T-helper 2 cell (primary cell): ENCODE measurements at regions not wholly inside any gene's neighbourhood (a gene's known extent, or its start where the extent isn't known, plus 50 kb on each side); places are given as distances from the start of the nearest gene placed in this dataset.
"Not testable (repeated sequence)": the region's sequence is repeated elsewhere in the genome, so short reads cannot be mapped to it uniquely, and the experiment has no call there.

Source experiments
- DNase-seq, 5 experiments: peaks; one replicate each; pipeline versions ENCODE4 v3.0.0 to v3.0.0-alpha.2; 2012 to 2022

DNA sequence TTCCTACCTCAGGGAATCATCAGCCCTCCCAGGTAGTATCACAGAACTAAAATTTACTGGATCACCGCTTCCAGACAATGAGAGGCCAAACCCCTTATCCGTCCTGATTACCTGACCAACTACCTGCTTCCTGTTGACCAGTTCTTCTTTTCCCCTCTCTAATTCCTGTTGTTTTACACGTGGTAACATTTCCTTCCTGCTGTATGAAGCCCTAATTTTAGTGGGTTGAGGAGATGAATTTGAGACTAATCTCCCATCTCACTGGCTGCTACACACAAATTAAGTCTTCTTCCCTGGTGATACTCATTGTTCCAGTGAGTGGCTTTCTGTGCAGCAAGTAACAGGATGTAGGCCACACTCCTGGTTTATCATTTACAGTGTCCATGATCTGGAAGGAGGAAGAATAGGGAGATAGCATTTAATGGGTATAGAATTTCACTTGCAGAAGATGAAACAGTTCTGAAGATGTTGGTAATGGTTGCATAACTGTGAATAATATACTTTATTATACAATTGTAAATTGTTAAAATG lies 2112.9 kb downstream of the NCAM2 start:
- no peak for DNase-seq

- no peak for DNase-seq
Measured at GRCh38 chr21:23119491-23119890, 2121.3 kb downstream of the NCAM2 start.

DNA sequence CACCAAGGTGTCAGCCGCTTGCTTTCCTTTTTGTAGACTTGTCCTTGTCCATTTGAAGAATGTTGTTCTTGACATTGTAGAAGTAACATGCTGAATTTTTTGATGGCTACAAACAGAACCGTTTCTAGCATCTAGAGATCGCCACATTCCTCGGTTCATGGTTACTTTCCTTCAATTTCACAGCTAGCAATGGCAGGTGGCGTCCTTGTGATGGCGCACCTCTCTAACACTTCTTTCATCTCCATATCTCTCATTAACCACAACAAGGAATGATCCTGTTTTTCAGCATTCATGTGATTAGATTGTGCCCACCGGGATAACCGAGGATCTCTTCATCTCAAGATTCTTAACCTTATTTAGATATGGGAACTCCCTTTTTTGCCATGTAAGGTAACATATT lies 2129.8 kb downstream of the NCAM2 start:
- no peak for DNase-seq

GRCh38 chr21:23130308-23130707 lies 2132.1 kb downstream of the NCAM2 start:
- DNase-seq: no peak

DNA sequence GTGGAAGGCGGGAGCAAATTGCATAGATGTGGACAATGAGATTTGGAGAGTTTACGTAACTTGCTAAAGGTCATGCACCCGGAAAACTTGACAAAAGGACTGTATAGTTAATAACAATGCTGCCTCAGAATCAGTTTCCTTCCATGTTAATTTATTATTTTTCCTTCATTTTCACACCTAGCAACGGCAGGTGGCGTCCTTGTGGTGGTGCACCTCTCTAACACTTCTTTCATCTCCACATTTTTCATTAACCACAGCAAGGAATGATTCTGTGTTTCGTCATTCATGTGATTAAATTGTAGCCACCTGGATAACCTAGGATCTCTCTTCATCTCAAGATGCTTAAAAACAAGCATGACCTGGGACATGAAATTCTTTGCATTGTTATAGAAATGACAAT lies 2133.0 kb downstream of the NCAM2 start:
- DNase-seq: no peak

GRCh38 chr21:23138797-23139196 lies 2140.6 kb downstream of the NCAM2 start:
- no peak for DNase-seq

- no peak for DNase-seq
Measured at GRCh38 chr21:23152130-23152529, 2153.9 kb downstream of the NCAM2 start.

GRCh38 chr21:23153842-23154241 lies 2155.6 kb downstream of the NCAM2 start:
- DNase-seq: not testable (repeated sequence)

GRCh38 chr21:23155281-23155680 lies 2157.1 kb downstream of the NCAM2 start:
- no peak for DNase-seq

- DNase-seq: no peak
Measured at GRCh38 chr21:23160914-23161313, 2162.7 kb downstream of the NCAM2 start.

- DNase-seq: no peak
Measured at GRCh38 chr21:23162198-23162946, 2164.2 kb downstream of the NCAM2 start.
